GM23338 (cell line): ENCODE measurements at regions not wholly inside any gene's neighbourhood (a gene's known extent, or its start where the extent isn't known, plus 50 kb on each side); places are given as distances from the start of the nearest gene placed in this dataset.
A peak's percentile ranks its signal among the peaks of the same experiment; 100 is the strongest.

ENCODE experiments used
- ATAC-seq: fragments of 200-7000 bp; cut with Tn5 transposase; 3 replicates; pipeline ENCODE4 v1.9.1; 2020
- DNase-seq: peaks from one replicate; pipeline ENCODE4 v3.0.0-alpha.2; 2015; ENCODE audit warnings: low spot score
- H2AFZ ChIP-seq: fragments of 200-600 bp; sonication (generic); 2 replicates; pipeline ENCODE4 v1.8.0; 2016; ENCODE audit warnings: antibody characterized with exemption, mild to moderate bottlenecking, moderate library complexity
- H3F3A ChIP-seq: fragments of 200-600 bp; sonication (generic); replicated peaks from 2 replicates; pipeline ENCODE4 v1.8.0; 2017; ENCODE audit warnings: antibody characterized with exemption, mixed run types, low read depth
- H3K27ac ChIP-seq: fragments of 200-600 bp; sonication (generic); 2 replicates; pipeline ENCODE4 v1.6.1; 2016; ENCODE audit warnings: low read depth
- H3K27me3 ChIP-seq: fragments of 200-600 bp; sonication (generic); 2 replicates; pipeline ENCODE4 v1.8.0; 2016; ENCODE audit warnings: mild to moderate bottlenecking, mixed run types, moderate library complexity; ENCODE audit not compliant: insufficient read depth
- H3K36me3 ChIP-seq: fragments of 200-600 bp; sonication (generic); 2 replicates; pipeline ENCODE4 v1.8.0; 2016; ENCODE audit warnings: mild to moderate bottlenecking; ENCODE audit not compliant: insufficient read depth
- H3K4me1 ChIP-seq: fragments of 200-600 bp; sonication (generic); 2 replicates; pipeline ENCODE4 v1.8.0; 2016; ENCODE audit warnings: mild to moderate bottlenecking, moderate library complexity; ENCODE audit not compliant: insufficient read depth
- H3K4me2 ChIP-seq: fragments of 200-600 bp; sonication (generic); 2 replicates; pipeline ENCODE4 v1.7.1; 2017; ENCODE audit warnings: mixed run types
- H3K4me3 ChIP-seq: fragments of 200-600 bp; sonication (generic); 2 replicates; pipeline ENCODE4 v1.6.1; 2016; ENCODE audit warnings: mixed run types
- H3K79me2 ChIP-seq: fragments of 200-600 bp; sonication (generic); replicated peaks from 2 replicates; pipeline ENCODE4 v1.8.0; 2017; ENCODE audit warnings: mild to moderate bottlenecking; ENCODE audit not compliant: insufficient read depth
- H3K9me2 ChIP-seq: fragments of 200-600 bp; sonication (generic); 2 replicates; pipeline ENCODE4 v1.8.0; 2017; ENCODE audit not compliant: insufficient read depth
- H4K20me1 ChIP-seq: fragments of 200-600 bp; sonication (generic); replicated peaks from 2 replicates; pipeline ENCODE4 v1.8.0; 2017; ENCODE audit warnings: mild to moderate bottlenecking; ENCODE audit not compliant: insufficient read depth
- H3K27ac Mint-ChIP-seq: 2 replicates; pipeline ENCODE4 v1.8.0; 2020; ENCODE audit warnings: inconsistent platforms, mild to moderate bottlenecking, moderate library complexity, mixed read lengths
- H3K27me3 Mint-ChIP-seq: 3 replicates; pipeline ENCODE4 v1.8.0; 2022; ENCODE audit warnings: low read depth, mild to moderate bottlenecking, moderate library complexity, mixed read lengths, inconsistent platforms; ENCODE audit not compliant: insufficient read depth, poor library complexity
- H3K36me3 Mint-ChIP-seq: 3 replicates; pipeline ENCODE4 v1.8.0; 2021; ENCODE audit warnings: low read depth, mild to moderate bottlenecking, inconsistent platforms, moderate library complexity, mixed read lengths
- H3K4me1 Mint-ChIP-seq: 3 replicates; pipeline ENCODE4 v1.8.0; 2020; ENCODE audit warnings: mild to moderate bottlenecking, inconsistent platforms, mixed read lengths
- H3K4me3 Mint-ChIP-seq: 3 replicates; pipeline ENCODE4 v1.8.0; 2021; ENCODE audit warnings: moderate library complexity, mild to moderate bottlenecking, inconsistent platforms, mixed read lengths
- H3K9me3 Mint-ChIP-seq: 3 replicates; pipeline ENCODE4 v1.8.0; 2020; ENCODE audit warnings: moderate library complexity, mild to moderate bottlenecking, inconsistent platforms, mixed read lengths
- CREB1 ChIP-seq: fragments of 250-450 bp; sonication (Bioruptor Pico); IDR thresholded peaks from 2 replicates; pipeline ENCODE4 v1.5.0; 2020; ENCODE audit warnings: low read depth, mild to moderate bottlenecking, moderate library complexity
- CTCF ChIP-seq, 2 experiments: fragments of 200-600 bp in 1 of 2; sonication (generic) in 1 of 2; conservative IDR thresholded peaks; 2 replicates each; pipeline versions ENCODE4 v1.5.1 to v1.6.1; 2016 to 2017; ENCODE audit warnings: antibody characterized with exemption in 2 of 2, low read depth in 2 of 2, mild to moderate bottlenecking in 2 of 2, moderate library complexity in 1 of 2
- ETS1 ChIP-seq: IDR thresholded peaks from 2 replicates; pipeline ENCODE4 v1.6.1; 2016; ENCODE audit warnings: antibody characterized with exemption
- EZH2 ChIP-seq: fragments of 200-600 bp; sonication (generic); IDR thresholded peaks from one replicate; pipeline ENCODE4 v1.8.0; 2017; ENCODE audit warnings: antibody characterized with exemption, mild to moderate bottlenecking, low read depth; ENCODE audit not compliant: unreplicated experiment
- EZH2phosphoT487 ChIP-seq: fragments of 200-600 bp; sonication (generic); IDR thresholded peaks from one replicate; pipeline ENCODE4 v1.8.1; 2018; ENCODE audit warnings: antibody characterized with exemption; ENCODE audit not compliant: unreplicated experiment
- JUNB ChIP-seq: IDR thresholded peaks from one replicate; pipeline ENCODE4 v1.6.1; 2016; ENCODE audit warnings: antibody characterized with exemption; ENCODE audit not compliant: unreplicated experiment
- NANOG ChIP-seq: IDR thresholded peaks from 2 replicates; pipeline ENCODE4 v1.6.1; 2016; ENCODE audit warnings: antibody characterized with exemption, borderline replicate concordance
- POLR2AphosphoS5 ChIP-seq: IDR thresholded peaks from 2 replicates; pipeline ENCODE4 v1.6.1; 2016; ENCODE audit warnings: antibody characterized with exemption, low read depth
- STAT1 ChIP-seq: IDR thresholded peaks from one replicate; pipeline ENCODE4 v1.6.1; 2016; ENCODE audit warnings: antibody characterized with exemption; ENCODE audit not compliant: unreplicated experiment
- ZNF114 ChIP-seq: fragments of 250-450 bp; sonication (Bioruptor Pico); IDR thresholded peaks from 2 replicates; pipeline ENCODE4 v1.5.0; 2020; ENCODE audit warnings: mild to moderate bottlenecking, moderate library complexity

DNA sequence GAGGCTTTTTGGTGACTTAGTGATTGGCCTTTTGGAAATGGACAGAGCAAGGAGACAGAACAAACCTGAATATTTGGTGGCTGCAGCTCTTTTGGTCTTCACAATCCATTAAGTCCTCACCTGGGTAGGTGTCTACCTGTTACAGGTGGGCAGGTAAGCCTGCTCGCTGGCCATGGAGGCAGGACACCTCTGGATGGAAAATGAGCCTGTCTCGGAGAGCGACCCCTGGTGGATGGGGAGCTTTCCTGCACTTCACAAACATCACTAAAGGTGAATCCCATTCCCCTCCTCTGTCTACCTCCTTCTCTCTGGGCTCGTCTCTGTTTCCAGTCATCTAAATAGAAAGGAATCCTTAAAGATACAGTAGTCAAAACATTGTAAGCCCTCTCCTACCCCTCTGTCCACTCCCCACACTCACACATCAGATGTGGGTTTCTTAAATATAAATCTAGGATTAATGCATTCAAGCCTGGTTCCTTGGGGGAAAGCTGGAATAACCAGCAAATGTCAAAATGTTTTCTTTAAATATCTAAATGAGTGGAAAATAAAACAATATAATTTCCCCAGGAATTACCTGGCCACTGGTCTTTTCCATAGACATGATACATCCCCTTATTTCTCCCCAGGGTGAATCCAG lies 304.9 kb downstream of the CDH26 start:
- Mint-ChIP-seq H3K4me1 (peaks cover 3% of the 10 kb centered on the region; the same call in 2 of the 3 replicates), H3K27ac (no peak overlapping the region), H3K36me3 (no peaks in the 10 kb centered on the region), H3K4me3 (no peak overlapping the region), H3K9me3 (no peaks in the 10 kb centered on the region), H3K27me3 (peaks cover 6% of the 10 kb centered on the region)
- H3K4me1 ChIP-seq: no peaks in the 10 kb centered on the region
- no peaks in the 10 kb centered on the region for H3F3A ChIP-seq
- no peaks in the 10 kb centered on the region for H3K36me3 ChIP-seq
- peak; percentile 96 for ATAC-seq
- no peaks in the 10 kb centered on the region for H3K9me2 ChIP-seq
- no peak overlapping the region for H3K4me2 ChIP-seq
- TF ChIP-seq CREB1 (CRISPR knock-in tag) (no peak), JUNB (no peak), EZH2 (no peak), CTCF (conservative IDR thresholded peaks at IDR 0.05; ENCODE audit: low read depth in 2 of 2) (peak; percentile 73 to 74), POLR2AphosphoS5 (no peak), ETS1 (no peak), NANOG (no peak)
- H3K27ac ChIP-seq: no peak overlapping the region
- no peak overlapping the region for H3K4me3 ChIP-seq
- no peak overlapping the region for H2AFZ ChIP-seq
- H4K20me1 ChIP-seq: no peaks in the 10 kb centered on the region
- no peaks in the 10 kb centered on the region for H3K27me3 ChIP-seq
- no peaks in the 10 kb centered on the region for H3K79me2 ChIP-seq
- peak; percentile 58 for DNase-seq

GRCh38 chr20:60263725-60264709 lies 305.8 kb downstream of the CDH26 start:
- H3K27me3 Mint-ChIP-seq: peaks cover 1% of the 10 kb centered on the region
- no peak for ATAC-seq
- Histone ChIP-seq H3K27ac (no peak overlapping the region), H3K27me3 (no peaks in the 10 kb centered on the region), H3K4me2 (no peak overlapping the region), H2AFZ (no peak overlapping the region), H3K4me1 (no peaks in the 10 kb centered on the region), H3K9me2 (no peaks in the 10 kb centered on the region), H3F3A (no peaks in the 10 kb centered on the region), H3K79me2 (no peaks in the 10 kb centered on the region), H3K4me3 (no peak overlapping the region), H4K20me1 (no peaks in the 10 kb centered on the region), H3K36me3 (no peaks in the 10 kb centered on the region)
- H3K36me3 Mint-ChIP-seq: no peaks in the 10 kb centered on the region
- H3K4me3 Mint-ChIP-seq: no peak overlapping the region
- peaks cover 3% of the 10 kb centered on the region; the same call in 2 of the 3 replicates for H3K4me1 Mint-ChIP-seq
- no peak overlapping the region for H3K27ac Mint-ChIP-seq
- no peak for DNase-seq
- no peaks in the 10 kb centered on the region for H3K9me3 Mint-ChIP-seq
- TF ChIP-seq EZH2phosphoT487: no peak
- TF ChIP-seq CTCF (conservative IDR thresholded peaks at IDR 0.05; ENCODE audit: low read depth in 2 of 2): no peak
- TF ChIP-seq ZNF114 (CRISPR knock-in tag): no peak
- no peak for TF ChIP-seq STAT1
- TF ChIP-seq POLR2AphosphoS5: no peak
